G401.6 (cell line): ENCODE measurements at regions not wholly inside any gene's neighbourhood (a gene's known extent, or its start where the extent isn't known, plus 50 kb on each side); places are given as distances from the start of the nearest gene placed in this dataset.
"Not testable (repeated sequence)": the region's sequence is repeated elsewhere in the genome, so short reads cannot be mapped to it uniquely, and the experiment has no call there.

Experiments
- FAIRE-seq: peaks from 2 replicates; lab custom pipeline; 2012; peaks lifted over from hg19 to GRCh38; lab: Jason Lieb, UNC

GRCh38 chr5:125481506-125482465, 735.3 kb upstream of the ZNF608 start:
- FAIRE-seq: no peak

DNA sequence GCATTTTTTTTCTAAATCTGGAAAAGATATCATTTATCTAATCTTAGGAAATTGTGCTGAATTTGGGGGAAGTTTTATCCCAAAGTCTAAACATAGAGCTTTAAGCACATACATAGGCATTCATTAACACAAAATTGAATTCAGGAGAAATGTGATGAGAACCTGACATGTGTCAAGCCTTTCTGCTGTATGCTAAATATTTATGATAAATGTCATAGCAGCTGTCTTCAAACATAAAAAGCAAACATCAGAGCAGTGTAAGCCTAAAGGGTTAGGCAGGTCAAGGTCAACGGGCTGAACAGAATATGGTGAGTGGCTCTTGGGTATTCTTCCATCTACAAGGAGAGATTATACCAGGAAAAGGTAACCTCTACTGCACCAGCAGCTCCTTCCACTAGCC, 737.2 kb upstream of the ZNF608 start:
- FAIRE-seq: no peak

GRCh38 chr5:125484272-125484741, 737.9 kb upstream of the ZNF608 start:
- no peak for FAIRE-seq

GRCh38 chr5:125484742-125485641, 738.6 kb upstream of the ZNF608 start:
- no peak for FAIRE-seq

DNA sequence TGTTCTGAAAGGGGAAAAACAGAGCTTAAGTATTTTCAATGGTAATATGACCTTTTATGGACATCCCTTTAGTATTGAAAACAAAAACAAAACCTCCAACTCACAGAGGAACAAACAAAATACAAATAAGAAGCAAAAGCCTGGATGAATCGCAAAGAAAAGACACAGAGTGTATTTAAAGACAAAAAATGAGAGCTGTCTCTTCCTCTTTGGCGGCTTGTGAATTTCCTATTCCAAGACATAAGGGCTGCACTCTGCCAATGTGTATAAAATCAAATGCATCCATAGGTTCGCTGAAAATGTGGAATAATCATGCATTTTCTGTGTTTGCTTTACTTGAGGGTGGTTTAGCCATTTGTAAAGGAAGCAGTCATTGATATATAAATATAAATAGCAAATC, 739.3 kb upstream of the ZNF608 start:
- FAIRE-seq: no peak

- no peak for FAIRE-seq
Measured at GRCh38 chr5:125486634-125487033, 740.2 kb upstream of the ZNF608 start.

- FAIRE-seq: no peak
Measured at GRCh38 chr5:125487231-125487630, 740.8 kb upstream of the ZNF608 start.

DNA sequence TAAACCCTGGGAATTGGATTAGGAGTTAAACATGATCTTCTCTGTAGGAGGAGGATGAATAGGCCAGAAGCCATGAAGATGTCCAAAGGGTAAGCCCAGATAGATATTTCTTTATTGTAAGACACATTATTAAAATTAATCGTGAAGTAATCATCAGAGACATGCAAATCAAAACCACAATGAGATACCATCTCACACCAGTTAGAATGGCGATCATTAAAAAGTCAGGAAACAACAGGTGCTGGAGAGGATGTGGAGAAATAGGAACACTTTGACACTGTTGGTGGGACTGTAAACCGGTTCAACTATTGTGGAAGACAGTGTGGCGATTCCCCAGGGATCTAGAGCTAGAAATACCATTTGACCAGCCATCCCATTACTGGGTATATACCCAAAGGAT, 741.2 kb upstream of the ZNF608 start:
- FAIRE-seq: not testable (repeated sequence)

DNA sequence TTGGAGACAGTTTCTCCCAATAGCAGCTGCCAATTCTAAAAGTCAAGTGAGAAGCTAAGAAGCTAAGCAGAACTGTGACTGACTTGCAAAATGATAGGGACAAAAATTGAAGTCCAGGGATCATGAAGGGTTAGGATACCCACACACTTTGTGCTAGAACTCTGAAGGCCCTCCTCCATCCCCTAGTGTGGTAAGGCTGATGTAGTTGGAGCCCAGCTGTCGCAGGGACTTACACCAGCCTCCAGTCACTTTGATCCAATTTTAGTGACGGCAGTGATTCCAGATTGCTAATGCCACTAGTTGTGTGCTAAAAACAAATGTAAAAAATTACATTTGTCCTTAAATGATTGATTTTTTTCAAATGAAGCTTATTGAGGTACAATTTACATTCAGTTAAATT, 742.7 kb upstream of the ZNF608 start:
- no peak for FAIRE-seq

GRCh38 chr5:125491986-125492492, 745.6 kb upstream of the ZNF608 start:
- FAIRE-seq: no peak

DNA sequence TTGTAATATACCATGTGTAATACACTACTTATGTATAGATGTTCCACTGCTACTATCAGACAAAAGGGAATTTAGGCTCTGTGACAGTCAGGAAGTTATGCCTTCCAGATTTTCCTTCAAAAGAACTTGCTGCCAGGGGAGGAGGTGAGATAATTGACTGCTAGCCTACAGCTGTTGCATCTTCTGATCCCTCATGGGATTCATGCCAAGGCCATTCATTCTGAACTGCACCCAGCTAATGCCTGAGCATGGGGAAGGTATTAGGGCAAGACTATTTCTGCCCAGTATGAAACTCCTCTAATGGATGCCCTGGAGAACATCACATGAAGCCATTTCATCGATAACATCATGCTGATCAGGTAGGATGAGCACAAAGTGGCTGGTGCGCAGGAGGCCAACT, 746.5 kb upstream of the ZNF608 start:
- no peak for FAIRE-seq

GRCh38 chr5:125496393-125496792, 750.0 kb upstream of the ZNF608 start:
- FAIRE-seq: no peak

- FAIRE-seq: no peak
Measured at GRCh38 chr5:125497651-125498050, 751.2 kb upstream of the ZNF608 start.

DNA sequence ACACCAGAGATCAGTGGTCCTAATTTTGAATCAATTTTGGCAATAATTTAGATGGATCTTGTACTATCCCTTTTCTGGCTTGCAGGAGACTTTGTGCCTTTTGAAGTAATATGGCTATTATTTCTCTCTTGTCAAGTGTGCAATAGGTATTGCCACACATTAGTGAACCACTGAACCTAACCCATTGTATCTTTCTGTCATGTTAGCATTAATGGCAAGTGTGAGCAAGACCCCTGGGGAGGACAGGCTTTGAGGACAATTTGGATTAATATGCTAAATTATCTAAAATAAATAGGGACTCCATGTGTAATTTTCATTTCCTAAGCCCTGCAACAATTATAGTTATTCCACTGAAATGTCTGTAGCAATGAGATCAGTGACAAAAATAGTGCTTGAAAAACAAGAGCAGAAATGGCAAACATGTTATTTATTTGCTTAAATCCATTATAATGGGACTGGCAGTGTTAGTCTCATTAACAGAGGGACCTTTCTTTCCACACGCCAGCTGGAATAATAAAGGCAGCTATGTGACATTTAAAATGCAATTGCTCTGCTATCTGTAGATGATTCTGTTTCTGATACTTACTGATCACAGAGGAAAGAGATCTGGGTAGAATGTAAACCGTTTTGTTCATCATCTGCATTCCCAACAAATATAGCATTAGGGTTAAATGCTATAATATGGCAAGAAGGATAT, 753.3 kb upstream of the ZNF608 start:
- FAIRE-seq: no peak

GRCh38 chr5:125501396-125501795, 755.0 kb upstream of the ZNF608 start:
- no peak for FAIRE-seq

GRCh38 chr5:125503946-125504345, 757.5 kb upstream of the ZNF608 start:
- FAIRE-seq: no peak

DNA sequence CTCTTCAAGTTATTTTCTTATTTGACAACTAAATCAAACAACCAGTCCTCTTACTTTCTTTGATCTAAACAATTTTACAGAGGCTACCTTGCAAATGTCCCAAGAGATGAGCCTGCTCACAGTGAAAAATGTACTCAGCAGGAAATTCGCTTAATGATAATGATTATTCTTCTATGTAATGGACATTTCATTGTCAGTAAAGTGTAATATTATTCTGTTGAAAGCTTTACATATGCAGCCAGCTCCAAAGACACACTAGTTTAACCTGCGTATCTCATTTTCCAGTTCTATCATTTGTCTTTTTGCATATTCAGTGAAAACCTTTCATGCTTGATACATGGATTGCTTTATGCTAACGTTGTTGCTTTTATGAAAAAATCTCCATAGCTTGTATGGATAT, 758.7 kb upstream of the ZNF608 start:
- no peak for FAIRE-seq

GRCh38 chr5:125506124-125506523, 759.7 kb upstream of the ZNF608 start:
- no peak for FAIRE-seq

GRCh38 chr5:125508225-125508624, 761.8 kb upstream of the ZNF608 start:
- FAIRE-seq: no peak

DNA sequence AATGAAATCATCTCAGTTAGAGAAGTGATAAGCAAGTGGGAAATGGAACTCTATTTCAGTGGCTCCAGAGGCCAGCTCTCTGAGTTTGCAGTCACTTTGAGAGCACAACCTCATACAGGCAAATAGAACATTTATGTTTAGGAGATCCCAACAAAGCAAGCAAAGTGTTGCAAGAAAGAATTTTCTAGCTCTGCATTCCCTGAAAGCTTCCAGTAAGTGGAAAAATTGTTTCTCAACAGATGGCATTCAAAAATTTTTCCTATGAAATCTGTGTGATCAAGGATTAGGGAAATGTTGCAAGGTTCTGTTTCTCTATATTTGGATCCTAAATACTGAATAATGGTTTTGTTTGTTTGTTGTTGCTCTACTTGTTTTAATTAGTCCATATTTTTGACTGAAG, 764.2 kb upstream of the ZNF608 start:
- no peak for FAIRE-seq

DNA sequence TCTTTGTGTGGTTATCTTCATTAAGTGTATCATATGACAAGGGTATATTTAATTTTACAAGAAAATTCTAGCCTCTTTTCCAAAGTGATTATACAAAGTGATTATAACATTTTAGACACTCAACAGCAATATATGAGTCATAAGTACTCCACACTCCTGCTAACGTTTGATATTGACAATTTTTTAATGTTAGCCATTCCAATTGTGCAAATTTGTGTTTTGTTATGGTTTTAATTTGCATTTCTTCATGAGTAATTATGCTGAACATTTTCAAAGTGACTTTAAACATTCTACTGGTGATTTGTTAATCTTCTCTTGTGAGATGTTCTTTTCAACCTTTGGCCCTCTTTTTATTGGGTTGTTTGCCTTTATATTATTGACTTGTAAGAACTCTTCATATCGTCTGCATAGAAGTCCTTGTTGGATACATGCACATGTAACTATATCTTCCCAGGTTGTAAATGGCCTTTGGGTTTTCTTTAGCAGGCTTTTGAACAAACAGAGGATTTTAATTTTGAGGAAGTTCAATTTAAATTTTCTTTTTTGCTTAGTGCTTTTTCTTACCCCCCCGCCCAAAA, 771.6 kb upstream of the ZNF608 start:
- FAIRE-seq: no peak

GRCh38 chr5:125521289-125521688, 774.9 kb upstream of the ZNF608 start:
- no peak for FAIRE-seq
